Stimulated activated CD8-positive, alpha-beta memory T cell treated with anti-CD3 and anti-CD28 coated beads, Interleukin-12 subunit alpha, Interleukin-12 subunit beta, amount 100 ng/mL, for 4 hours (primary cell): ENCODE measurements at regions not wholly inside any gene's neighbourhood (a gene's known extent, or its start where the extent isn't known, plus 50 kb on each side); places are given as distances from the start of the nearest gene placed in this dataset.
"Not testable (repeated sequence)": the region's sequence is repeated elsewhere in the genome, so short reads cannot be mapped to it uniquely, and the experiment has no call there.

ENCODE experiments used
- DNase-seq: peaks from one replicate; pipeline ENCODE4 v3.0.0-alpha.2; 2020; ENCODE audit warnings: low read depth

- DNase-seq, result no peak
Observed at GRCh38 chr5:40347981-40348725, 331.6 kb upstream of the PTGER4 start.

- no peak for DNase-seq
Observed at GRCh38 chr5:40346901-40347300, 332.8 kb upstream of the PTGER4 start.

GRCh38 chr5:40338434-40338833 lies 341.3 kb upstream of the PTGER4 start:
- not testable (repeated sequence) for DNase-seq

DNA sequence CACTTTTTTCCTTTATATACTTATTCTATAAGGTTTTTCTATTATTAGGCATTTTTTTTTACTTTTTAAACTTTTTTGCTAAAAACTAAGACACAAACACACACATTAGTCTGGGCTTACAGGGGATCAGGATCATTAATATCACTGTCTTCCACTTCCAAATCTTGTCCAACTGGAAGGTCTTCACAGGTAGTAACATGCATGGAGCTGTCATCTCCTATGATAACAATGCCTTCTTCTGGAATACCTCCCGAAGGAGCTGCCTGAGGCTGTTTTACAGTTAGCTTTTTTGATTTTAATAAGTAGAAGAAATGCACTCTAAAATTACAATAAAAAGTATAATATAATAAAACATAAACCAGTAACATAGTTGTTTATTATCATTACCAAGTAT lies 345.5 kb upstream of the PTGER4 start:
- no peak for DNase-seq

GRCh38 chr5:40333459-40334241 lies 346.1 kb upstream of the PTGER4 start:
- no peak for DNase-seq

GRCh38 chr5:40332970-40333369 lies 346.7 kb upstream of the PTGER4 start:
- no peak for DNase-seq

DNA sequence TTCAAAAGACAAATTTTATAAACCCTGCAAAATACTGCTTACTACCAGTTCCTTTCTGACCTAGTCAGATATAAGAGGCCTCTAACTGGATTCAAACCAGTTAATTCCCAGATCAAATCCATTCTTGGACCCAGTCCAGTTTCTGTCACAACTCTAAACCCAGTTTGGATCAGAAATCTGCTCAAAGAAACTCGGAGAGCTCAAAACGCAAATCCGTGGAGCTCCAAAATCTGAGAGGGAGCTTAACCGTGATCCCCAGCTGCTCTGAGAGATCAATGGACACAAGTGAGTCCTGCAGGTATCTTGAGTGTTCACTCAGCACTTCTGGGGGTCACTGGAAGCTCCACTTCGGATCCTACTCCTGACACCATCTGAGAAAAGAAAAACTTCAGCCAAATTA lies 348.1 kb upstream of the PTGER4 start:
- DNase-seq, result no peak

DNA sequence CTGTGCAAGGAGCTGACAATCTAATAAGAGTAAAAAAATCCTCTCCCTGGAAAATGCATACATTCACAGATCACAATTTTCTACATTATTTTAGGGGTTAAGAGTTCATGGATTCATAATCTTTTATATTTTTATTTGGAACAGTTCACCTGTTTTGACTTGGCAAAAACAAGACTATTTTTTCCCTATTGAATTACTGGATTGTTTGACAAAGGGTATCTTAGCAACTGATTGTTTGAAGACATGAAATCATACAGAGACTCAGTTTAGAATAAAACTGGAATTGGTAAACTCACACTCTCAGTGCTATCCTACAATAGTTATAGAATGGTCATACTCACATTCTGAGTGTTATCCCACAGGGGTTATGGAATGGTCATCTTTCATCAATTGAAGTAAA lies 358.2 kb upstream of the PTGER4 start:
- DNase-seq, result no peak

GRCh38 chr5:40318395-40318794 lies 361.3 kb upstream of the PTGER4 start:
- DNase-seq, result no peak

- DNase-seq, result no peak
Observed at GRCh38 chr5:40317023-40317422, 362.7 kb upstream of the PTGER4 start.

DNA sequence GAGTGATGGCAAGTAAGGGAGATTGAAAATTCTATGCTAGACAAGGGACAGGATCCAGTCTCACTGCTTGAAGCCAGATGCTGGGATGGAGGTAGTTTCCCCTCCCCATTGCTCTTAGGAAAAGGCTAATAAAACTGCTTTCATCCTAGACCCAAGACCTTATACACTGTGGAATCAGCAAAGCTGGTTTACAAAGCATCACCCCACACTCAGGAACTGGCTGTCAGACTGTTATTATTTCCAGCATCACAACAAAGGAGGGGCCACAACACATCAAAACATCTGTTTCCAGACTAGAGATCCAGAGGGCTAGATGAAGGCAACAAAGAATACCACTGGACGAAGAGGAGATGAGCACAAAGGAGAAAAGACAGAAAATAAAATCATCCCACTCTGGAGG lies 364.6 kb upstream of the PTGER4 start:
- no peak for DNase-seq

DNA sequence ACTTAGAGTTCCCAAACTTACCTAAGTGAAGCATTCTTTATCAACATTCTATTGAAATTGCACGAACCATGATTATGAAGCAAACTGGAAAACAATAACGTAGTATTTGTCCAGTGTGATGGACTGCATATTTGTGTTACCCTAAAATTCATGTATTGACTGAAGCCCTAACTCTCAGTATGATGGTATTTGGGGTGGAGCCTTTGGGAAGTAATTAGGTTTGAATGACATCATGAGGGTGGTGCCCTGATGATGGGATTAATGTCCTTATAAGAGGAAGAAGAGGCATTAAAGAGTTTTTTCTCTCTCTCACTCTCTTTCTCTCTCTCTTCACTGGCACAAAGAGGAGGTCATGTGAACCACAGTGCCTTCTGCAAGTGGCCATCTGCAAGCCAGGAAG lies 365.4 kb upstream of the PTGER4 start:
- no peak for DNase-seq

DNA sequence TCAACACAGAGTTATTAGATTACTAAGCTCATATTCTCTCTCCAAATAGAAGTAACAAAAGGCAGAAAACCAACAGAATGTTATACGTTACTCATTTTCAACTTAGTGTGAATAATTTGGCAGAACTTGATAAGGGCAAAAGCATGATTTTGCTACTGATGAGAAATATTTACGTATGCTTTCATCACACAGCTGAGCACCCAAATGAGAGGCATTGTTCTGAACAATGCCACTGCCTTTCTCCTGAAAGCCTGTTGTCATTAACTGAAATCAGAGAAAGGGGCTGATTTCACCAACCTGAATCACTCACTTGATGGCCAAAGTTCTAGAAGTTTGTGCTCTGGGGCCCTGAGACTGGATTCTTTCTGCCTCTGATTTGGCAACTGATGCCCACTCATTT lies 367.5 kb upstream of the PTGER4 start:
- no peak for DNase-seq

- no peak for DNase-seq
Observed at GRCh38 chr5:40309851-40310250, 369.9 kb upstream of the PTGER4 start.

DNA sequence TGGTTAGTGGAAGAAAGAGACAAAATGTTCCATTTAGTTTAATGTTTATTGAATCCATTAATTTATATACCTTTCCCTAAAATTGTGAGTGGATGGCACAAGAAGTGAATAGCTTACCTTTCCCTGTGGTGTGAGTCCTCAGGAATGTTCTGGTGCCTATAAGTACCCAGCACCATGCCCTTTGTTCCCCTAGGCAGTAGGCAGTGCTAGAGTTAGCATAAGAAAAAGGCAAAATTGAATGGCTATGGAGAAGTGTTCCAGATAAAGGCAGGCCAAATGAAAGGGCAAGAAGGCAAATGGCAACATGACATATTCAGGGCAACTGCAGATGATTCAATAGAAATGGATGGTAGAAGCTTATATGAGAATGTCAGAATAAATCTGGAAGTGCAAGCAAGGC lies 370.8 kb upstream of the PTGER4 start:
- DNase-seq, result no peak

- no peak for DNase-seq
Observed at GRCh38 chr5:40307920-40308319, 371.8 kb upstream of the PTGER4 start.

GRCh38 chr5:40306869-40307487 lies 372.7 kb upstream of the PTGER4 start:
- DNase-seq, result no peak

DNA sequence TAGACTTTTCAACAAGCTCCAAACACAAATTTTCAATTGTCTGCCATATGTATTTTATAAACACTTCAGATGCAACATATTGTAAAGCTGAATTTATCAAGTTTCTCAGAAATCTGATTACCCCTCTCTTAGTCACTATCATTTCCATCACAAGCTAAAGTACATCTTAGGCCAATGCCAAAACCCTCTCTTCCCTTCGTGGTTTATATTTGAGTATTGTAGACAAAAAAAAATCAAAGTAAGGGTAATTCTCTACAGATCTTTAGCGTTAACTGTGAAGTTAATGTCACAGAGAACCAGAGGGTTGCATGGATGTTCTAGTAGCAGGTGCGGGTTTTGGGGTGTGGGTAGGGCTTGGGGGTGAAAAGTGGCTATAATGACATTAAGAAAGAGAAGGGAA lies 387.7 kb upstream of the PTGER4 start:
- DNase-seq, result no peak

DNA sequence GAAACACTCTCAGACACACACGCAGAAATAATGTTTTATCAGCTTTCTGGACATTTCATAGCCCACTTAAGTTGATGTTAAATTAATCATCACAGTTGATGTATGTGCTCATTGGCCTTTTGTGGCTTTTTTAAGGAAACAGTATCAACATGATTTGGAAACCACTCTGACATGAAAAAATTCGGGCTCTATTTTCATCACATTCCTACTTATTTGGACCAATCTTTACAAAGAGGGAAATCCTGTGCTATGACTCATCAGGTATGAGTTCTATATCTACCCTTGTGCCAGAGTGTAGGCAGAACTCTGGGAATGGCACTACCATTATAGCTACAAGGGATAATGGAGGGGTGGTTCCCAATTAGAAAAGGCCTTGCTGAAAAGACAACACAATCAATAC lies 388.4 kb upstream of the PTGER4 start:
- no peak for DNase-seq

- no peak for DNase-seq
Observed at GRCh38 chr5:40288800-40289485, 390.8 kb upstream of the PTGER4 start.

GRCh38 chr5:40284863-40285262 lies 394.9 kb upstream of the PTGER4 start:
- DNase-seq, result no peak

DNA sequence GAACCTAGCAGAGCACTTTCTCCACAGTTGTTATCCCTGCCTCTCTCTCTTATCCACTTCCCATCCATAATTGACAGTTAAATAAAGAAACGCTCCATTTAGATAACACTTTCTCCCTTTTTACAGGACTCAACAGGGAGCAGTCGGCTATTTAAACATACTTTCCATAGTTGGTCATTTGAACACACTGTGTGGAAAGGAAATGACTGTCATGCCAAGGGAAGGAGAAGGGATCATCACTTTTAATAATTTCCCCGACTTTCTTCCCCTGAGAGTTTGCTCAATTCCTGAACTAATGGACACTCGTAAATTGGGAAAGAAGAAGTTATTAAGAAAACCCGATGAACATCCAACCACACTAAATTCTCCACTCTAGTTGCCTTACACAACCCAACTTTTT lies 400.8 kb upstream of the PTGER4 start:
- no peak for DNase-seq
